ENCODE measurements at regions not wholly inside any gene's neighbourhood (a gene's known extent, or its start where the extent isn't known, plus 50 kb on each side); places are given as distances from the start of the nearest gene placed in this dataset.

DNA sequence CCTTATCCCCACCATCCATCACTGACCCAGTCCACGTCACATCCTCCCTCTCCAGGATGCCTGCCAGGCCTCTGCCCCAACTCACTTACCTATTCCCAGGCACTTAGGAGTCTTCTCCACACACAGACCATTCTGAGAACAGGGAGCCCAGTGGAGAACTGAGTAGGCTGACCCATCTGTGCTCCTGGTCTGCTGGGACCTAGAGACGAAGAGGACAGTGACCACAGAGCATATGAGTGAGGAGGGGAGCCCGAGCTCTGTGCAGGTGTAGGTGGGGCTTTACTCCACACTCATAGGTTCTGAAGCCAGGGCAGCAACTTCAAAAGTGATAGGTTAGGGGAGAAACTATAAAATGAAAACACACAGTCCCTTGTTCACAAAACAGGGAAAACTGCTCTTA lies 130.0 kb downstream of the NDUFA10 start:
- Histone ChIP-seq H3K36me3 (no peaks in the 10 kb centered on the region), H3K27ac (no peak overlapping the region), H3K4me3 (no peak overlapping the region), H3K27me3 (peaks cover 0 to 4% of the 10 kb centered on the region in 2 donors), H3K4me1 (no peaks in the 10 kb centered on the region), H3K9me3 (no peaks in the 10 kb centered on the region)
- no peak for DNase-seq (ENCODE audit: low spot score in 2 of 2)
- 85 to 89% methylated on average over 3 of the region's 3 CpGs for WGBS, 2 donors
- TF ChIP-seq EP300 (IDR thresholded peaks at IDR 0.05) (no peak), POLR2A (IDR thresholded peaks at IDR 0.05) (no peak), CTCF (IDR thresholded peaks at IDR 0.05) (no peak)

GRCh38 chr2:239894276-239894675 lies 130.9 kb downstream of the NDUFA10 start:
- H3K4me1 ChIP-seq, result peaks cover 0 to 3% (median 0%) of the 10 kb centered on the region in 4 donors
- peaks cover 0 to 4% of the 10 kb centered on the region in 2 donors for H3K27me3 ChIP-seq
- H3K27ac ChIP-seq, result no peak overlapping the region
- no peaks in the 10 kb centered on the region for H3K9me3 ChIP-seq
- H3K36me3 ChIP-seq, result no peaks in the 10 kb centered on the region
- TF ChIP-seq POLR2A (IDR thresholded peaks at IDR 0.05) (no peak), EP300 (IDR thresholded peaks at IDR 0.05) (no peak), CTCF (IDR thresholded peaks at IDR 0.05) (no peak)
- H3K4me3 ChIP-seq, result no peak overlapping the region
- WGBS, 2 donors, result 83 to 84% methylated on average over 5 of the region's 5 CpGs
- DNase-seq (ENCODE audit: low spot score in 2 of 2), result no peak

DNA sequence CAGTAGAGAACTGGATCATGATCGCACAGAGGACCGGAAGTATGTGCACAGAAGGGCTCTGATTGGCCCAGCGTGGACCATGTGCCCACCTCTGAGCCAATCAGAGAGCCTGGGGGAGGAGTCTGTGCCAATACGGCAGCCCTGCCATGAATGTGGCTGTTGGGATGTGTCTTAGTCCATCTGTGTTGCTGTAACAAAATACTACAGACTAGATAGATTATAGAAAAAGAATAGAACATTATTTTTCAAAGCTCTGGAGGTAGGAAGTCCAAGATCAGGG lies 132.0 kb downstream of the NDUFA10 start:
- peaks cover 0 to 5% (median 0%) of the 10 kb centered on the region in 4 donors for H3K4me1 ChIP-seq
- H3K9me3 ChIP-seq, result no peaks in the 10 kb centered on the region
- no peak for DNase-seq (ENCODE audit: low spot score in 2 of 2)
- H3K4me3 ChIP-seq, result no peak overlapping the region
- TF ChIP-seq CTCF (IDR thresholded peaks at IDR 0.05) (no peak), POLR2A (IDR thresholded peaks at IDR 0.05) (no peak), EP300 (IDR thresholded peaks at IDR 0.05) (no peak)
- WGBS, 2 donors, result 63 to 65% methylated on average over 4 of the region's 4 CpGs
- no peaks in the 10 kb centered on the region for H3K36me3 ChIP-seq
- peaks cover 0 to 4% of the 10 kb centered on the region in 2 donors for H3K27me3 ChIP-seq
- no peak overlapping the region for H3K27ac ChIP-seq

- TF ChIP-seq POLR2A (IDR thresholded peaks at IDR 0.05) (no peak), EP300 (IDR thresholded peaks at IDR 0.05) (no peak), CTCF (IDR thresholded peaks at IDR 0.05) (no peak)
- H3K27me3 ChIP-seq, result peaks cover 0 to 4% of the 10 kb centered on the region in 2 donors
- H3K36me3 ChIP-seq, result no peaks in the 10 kb centered on the region
- no peak for DNase-seq (ENCODE audit: low spot score in 2 of 2)
- WGBS, 2 donors, result 81 to 82% methylated on average over 18 of the region's 18 CpGs
- H3K27ac ChIP-seq, result no peak overlapping the region
- H3K4me1 ChIP-seq, result peaks cover 0 to 5% (median 0%) of the 10 kb centered on the region in 4 donors
- no peaks in the 10 kb centered on the region for H3K9me3 ChIP-seq
- no peak overlapping the region for H3K4me3 ChIP-seq
Measured at GRCh38 chr2:239892441-239893235, 132.5 kb downstream of the NDUFA10 start.

DNA sequence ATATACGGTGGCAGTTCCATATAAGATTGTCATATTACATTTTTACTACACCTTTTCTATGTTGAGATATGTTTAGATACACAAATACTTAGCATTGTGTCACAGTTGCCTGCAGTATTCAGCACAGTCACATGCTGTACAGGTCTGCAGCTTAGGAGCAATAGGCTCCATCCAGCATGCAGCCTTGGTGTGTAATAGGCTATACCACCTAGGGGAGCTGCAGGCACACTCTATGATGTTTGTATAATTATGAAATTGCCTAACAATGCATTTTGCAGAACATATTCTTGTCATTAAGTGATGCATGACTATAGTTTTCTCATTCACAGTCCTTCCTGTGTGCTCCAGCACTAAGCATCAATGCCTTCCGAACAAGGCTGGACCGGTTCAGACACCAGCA lies 133.4 kb downstream of the NDUFA10 start:
- Histone ChIP-seq H3K27ac (no peak overlapping the region), H3K4me1 (peaks cover 0 to 5% (median 0%) of the 10 kb centered on the region in 4 donors), H3K4me3 (no peak overlapping the region), H3K9me3 (peaks cover 0 to 6% (median 0%) of the 10 kb centered on the region in 4 donors), H3K36me3 (no peaks in the 10 kb centered on the region), H3K27me3 (peaks cover 0 to 4% of the 10 kb centered on the region in 2 donors)
- TF ChIP-seq POLR2A (IDR thresholded peaks at IDR 0.05), result no peak
- no peak for DNase-seq (ENCODE audit: low spot score in 2 of 2)
- 91 to 94% methylated on average over 3 of the region's 3 CpGs for WGBS, 2 donors

Measured in tibial nerve (tissue), 4 donors.